T follicular helper cell (primary cell): ENCODE measurements at regions not wholly inside any gene's neighbourhood (a gene's known extent, or its start where the extent isn't known, plus 50 kb on each side); places are given as distances from the start of the nearest gene placed in this dataset.
A peak's percentile ranks its signal among the peaks of the same experiment; 100 is the strongest.

Experiments used
- DNase-seq: peaks from one replicate; pipeline ENCODE4 v3.0.0-alpha.2; 2020; ENCODE audit warnings: low read depth

DNA sequence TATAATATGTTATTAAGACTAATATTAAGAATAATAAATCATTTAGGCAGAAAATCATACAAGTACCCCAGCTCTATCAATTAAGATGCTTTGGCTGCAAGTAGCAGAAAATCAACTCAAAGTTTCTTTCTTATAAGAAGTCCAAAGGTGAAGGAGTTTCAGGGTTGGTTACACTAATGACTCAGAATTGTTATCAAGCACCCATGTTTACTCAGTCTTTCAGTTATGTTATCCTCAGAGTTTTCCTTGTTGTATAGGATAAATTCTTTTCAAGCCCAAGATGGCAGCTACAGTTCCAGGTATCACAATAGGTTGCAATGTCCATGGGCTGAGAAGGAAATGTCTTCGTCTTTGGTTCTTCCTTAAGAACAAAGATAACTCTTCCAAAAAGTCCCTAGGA lies 163.6 kb downstream of the TNFSF18 start:
- DNase-seq, result no peak

DNA sequence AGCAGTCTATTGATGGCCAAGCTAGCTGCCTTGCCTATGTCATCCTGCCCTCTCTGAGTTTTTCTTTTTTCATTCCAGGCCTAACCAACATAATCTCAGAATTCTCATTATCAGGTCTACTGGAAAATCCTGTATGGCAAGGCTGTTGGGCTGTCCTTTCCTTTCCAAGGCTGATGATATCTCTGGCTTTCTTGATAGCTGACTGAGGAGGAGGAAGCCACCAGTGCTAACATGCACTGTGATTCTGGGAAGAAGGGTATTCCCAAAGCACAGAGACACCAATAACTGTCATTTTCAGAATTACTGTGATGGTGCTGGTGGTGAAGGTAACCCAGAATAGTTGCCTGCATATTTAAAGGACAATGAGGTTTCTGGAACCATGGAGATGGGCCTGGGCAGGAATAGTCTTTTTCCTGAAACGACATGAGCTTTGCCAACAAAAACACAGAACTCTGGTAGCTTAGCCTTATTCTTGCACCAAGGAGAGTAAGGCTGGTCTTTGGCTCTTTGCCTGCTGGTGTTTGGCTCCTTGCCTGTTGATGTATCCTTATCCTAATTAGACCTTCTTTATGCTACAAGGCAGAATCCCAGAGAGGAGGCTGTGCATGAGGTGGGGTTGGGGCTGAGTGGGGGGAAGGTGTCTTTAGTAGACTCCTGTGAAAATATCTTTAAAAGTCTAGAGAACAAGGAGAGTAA lies 157.4 kb downstream of the TNFSF18 start:
- no peak for DNase-seq

DNA sequence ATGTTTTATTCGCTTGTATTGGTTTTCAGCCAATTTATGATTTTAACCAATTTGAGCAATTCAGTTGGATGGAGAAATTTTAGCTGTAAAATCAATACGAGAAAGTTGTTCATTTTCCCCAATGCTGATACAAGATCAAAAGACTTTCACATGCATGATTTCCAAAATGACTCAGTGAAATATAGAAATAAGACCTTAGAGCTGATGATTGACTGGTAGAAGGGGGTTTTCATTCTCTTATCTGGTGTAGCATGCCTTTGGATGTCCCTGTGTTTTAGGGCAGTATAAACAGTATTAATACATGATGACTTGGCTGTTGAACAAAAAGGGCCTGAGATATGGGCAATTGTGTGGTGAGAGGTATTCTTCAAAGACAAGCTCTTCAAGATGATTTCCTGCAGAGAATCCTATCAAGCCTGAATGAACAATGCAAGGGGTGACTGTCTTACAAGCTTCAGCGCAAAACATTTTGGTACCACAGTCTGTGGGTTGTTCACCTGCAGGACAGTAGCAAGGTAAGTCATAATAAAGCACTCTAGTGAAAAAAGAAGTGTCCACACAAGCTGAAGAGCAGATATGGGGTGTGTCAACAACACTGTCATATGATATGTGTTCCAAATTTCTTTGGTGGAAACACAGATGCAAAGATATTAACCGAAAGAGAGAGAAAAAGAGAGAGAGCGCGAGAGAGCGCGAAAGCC lies 156.2 kb downstream of the TNFSF18 start:
- DNase-seq, result no peak

DNA sequence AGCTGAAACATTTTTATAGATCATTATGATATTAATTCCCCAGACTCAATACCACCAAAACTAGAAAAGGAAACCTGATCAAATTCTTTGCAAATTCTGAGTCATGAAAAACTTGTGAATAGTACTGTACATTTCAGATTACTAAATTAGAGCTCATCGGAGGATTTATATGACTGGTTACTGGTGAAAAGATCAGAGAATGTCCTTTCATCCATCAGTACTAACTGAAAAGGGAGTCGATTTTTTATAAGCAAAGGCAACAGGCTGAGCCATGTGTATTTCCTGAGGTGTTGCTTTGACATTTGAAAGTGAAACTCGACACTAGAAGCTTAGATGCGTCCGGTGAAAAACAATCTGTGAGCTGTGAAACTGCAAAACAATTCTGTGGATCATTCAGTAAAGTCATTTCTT lies 155.7 kb downstream of the TNFSF18 start:
- DNase-seq, result no peak

DNA sequence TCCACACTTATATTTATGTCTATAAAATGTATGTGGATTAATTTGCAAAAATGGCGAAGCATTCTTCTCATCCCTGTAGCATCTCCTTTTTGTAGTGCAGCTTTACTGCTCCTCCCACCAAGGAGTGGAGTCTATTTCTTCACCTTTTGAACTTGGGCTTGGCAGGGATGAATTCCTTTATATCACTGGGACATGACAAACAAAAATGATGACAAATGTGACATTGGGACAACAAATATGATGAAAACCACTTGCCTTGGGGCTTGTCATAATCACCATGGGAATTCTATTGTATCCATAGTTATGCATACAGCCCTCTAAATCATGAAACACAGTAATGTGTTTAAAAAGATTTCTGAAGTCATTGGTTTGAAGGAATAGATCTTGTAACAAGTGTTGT lies 155.0 kb downstream of the TNFSF18 start:
- DNase-seq, result no peak

DNA sequence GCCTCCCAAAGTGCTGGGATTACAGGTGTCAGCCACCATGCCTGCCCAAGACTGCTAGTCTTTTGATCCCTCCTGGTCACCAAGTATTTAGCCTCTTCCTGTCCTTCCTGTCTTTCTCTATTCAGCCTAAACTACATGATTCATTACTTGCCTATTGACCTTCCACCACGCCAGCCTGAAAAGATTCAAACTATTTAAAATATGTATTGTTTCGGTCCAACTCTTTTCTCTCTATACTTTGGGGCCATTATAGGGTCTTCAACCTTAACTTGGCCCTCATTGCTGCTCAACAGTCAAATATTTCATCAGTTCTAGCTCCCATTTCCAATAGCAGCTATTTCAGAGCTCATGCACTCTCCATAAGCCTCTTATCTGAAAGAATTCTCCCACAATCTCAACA lies 153.0 kb downstream of the TNFSF18 start:
- DNase-seq, result no peak

DNA sequence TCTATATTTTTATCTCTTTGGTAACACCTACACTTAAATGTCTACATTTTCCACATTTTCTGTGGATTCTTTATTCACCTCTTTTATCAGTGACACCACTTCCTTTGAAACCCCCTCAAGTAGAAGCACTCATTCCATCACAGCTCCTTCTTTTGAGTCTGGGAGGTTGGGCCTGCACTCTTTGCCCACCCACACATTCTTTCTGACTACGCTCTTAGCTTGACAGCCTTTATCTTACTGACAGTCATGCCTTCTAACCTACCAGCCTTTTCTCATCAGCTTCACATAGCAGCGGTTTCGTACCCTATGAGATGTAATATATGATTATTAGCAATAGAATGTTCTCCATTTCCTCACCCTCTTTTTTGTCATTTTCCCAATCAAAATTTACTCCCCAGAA lies 151.9 kb downstream of the TNFSF18 start:
- DNase-seq, result no peak

DNA sequence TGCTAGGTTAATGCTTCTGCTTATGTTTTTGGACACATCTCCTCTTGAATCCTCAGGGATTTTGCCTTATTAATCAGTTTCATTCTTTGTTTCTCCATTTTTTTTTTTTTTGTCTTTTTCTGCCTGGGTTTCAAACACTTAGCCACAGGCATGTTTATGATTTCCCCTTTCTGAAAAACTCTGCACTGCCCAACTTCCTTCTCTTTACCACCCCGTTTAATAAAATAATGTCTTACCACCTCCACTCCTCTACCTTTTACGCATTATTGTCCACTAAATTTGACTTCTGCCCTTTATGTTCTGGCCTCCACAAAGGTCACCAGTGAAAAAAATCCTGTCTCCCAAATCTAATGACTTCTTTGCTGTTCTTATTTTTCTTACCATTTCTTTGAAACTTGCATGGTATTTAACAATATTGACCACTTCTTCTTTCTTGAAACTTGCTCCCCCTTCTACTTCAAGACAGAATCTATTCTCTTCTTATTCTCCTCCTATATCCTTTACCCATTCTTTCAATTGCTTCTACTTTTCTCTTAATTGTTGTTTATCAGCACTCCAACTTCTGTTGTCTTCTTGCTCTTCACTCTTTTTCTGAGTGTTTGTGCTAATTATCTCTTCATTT lies 150.3 kb downstream of the TNFSF18 start:
- DNase-seq, result no peak

DNA sequence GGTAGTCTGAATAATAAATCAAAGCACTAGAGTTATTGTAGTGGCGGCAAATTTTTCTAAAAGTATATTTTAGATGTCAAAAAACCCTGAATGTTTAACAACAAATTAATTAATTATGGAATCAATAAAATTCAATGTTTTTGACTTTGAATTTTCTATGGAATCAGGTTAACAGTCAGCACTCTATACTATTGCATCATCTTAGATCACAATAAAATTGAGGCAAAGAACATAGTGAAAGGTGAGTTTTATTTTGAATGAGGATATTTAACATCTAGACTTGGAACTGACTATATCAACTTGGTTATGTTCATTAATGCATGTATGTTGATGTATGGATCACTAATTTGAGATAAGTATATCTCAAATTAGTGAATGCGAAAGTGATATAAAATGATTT lies 148.5 kb downstream of the TNFSF18 start:
- DNase-seq, result no peak

DNA sequence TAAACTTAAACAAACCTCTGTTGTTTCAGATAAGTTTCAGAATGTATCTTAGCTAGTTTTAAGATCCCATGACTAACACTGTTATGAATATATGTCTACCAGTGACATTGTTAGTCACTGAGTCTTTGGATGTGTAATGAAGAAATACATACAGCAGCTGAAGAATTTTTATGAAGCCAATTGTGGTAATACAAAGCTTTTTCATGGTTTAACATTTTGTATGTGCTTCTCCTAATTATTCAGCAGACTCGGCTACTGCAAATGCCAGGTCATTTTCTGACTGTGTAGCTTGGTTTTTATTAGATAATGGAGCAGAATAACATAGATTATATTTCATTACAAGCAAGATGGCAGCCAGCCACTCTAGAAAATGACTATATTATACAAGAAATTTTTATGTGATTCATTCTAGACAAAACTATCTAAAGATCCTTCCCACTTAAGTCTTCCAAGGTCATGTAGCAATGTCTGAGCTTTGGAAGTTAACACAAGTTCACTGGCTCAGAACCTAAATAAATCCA lies 147.8 kb downstream of the TNFSF18 start:
- DNase-seq, result no peak

DNA sequence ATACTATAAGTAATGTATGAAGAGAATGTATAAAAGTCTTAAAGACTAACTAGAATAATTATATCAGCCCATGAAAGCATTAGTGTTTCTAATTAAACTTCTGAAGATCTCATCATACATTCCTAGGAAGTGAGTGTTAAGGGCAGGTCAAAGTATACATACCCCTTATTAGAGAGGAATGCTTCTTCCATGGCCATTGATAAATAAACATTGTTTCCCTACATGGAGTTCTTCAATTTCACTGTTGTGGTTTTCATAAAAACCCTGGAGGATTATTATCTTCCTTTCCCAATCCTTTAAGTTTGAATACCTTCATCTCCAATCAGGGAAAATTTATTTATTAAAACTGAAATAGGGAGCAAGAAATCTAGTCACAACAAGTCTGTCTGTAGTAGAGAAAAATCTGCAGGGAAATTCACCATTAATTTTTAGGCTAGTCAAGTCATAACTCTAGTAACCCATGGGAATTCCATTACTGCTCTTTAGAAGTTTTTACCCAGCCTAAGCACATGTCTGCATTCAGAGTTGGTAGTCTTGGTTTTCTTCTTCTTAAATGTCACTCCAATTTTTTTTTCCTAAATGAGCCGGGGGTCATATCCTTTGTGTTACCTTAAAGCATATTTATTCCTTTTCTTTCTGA lies 147.0 kb downstream of the TNFSF18 start:
- DNase-seq, result no peak

DNA sequence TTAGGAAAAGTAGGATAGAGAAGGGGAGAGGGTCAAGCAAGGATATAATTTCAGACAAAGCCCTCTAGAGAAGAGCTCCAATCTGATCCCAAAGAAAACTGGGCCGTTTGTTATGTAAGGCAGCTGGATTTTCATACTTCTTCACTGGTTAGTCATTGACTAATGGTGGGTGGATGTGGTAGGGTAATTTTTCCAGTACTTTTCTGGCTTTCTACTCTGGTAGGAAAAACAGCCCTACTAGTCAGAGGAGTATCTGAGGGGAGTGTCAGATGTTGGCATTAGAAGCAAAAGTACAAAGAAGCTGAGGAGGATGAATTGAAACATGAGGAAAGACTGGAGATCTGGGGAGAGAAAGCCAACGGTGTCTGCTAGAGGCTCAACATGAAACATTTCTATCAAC lies 145.3 kb downstream of the TNFSF18 start:
- no peak for DNase-seq

DNA sequence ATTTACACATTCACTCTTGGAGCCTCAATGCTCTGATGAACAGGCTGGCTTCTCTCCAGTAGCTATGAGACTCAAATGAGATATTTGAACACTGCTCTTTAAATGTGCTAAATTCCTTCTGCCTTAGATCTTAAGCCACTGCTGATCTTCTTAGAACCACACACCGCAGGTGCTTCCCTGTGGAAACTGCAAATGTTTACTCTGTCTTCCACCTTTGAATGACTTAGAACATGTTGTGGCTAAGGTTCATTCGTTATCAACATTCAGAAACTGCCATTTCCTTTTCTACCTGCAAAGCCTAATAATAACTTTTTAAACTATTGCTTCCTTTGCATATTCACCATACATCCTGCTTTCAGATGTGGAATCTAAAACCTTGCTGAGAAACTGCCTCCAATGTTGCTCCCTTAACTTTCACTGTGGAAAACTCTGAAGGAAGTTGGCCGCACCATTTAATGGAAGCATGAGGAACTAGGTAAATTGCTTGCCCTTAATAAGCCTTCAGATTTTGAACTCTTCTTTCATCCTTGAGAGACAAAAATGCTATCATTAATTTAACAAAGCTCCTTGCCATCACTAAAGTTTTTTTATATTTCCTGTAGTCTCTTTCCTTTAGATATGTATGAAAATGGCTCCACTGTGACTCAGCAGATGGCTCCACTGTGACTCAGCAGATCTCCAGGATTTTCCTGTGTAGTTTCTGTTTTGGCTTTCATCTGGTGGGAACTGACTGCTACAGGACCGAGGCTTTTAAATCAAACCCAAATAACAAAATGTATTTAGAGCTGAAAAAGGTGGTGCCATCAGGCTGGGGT lies 143.8 kb downstream of the TNFSF18 start:
- DNase-seq, result peak; percentile 10

DNA sequence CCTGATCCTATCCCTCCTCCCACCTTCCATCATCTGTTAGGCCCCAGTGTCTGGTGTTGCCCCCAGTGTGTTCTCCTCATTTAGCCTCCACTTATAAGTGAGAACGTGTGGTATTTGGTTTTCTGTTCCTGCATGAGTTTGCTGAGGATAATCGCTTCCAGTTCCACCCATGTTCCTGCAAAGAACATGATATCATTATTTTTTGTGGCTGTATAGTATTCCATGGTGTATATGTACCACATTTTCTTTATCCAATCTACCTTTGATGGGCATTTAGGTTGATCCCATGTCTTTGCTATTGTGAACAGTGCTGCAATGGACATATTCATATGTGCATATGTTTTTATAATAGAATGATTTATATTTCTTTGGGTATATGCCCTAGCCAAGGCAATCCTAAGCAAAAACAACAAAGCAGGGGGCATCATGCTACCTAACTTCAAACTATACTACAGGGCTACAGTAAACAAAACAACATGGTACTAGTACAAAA lies 142.9 kb downstream of the TNFSF18 start:
- no peak for DNase-seq

DNA sequence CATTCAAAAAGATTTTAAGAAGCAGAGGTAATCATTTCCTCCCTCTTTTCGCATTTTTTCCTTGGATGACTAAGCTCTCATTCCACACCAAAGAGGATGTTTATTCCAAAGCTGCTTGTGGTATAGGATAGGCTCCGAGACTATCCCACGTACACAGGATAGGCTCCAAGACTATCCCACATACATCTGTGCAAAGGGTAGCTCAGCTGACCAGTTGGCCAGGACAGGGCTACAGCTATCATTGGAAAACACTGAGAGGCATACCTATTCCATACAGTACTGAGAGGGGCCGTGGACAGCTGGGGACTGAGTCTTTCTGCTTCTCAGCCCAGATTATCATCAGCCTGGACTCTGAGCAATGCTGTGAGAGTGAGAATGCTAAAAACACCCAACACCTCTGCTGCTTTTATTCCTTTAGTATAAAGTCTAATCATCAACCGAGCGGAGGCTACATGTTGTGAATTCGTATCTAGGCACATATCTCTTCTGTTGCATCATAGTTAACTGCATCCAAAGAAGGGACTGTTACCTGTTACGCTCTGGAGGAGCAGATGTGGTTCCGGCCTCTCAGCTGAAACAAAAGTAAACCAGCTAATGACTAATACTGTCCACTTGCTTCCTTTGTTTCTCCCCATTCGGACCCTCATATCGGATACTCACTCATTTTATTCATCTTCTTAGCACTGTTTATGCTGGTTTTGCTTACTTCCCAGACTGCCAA lies 141.0 kb downstream of the TNFSF18 start:
- DNase-seq, result no peak

DNA sequence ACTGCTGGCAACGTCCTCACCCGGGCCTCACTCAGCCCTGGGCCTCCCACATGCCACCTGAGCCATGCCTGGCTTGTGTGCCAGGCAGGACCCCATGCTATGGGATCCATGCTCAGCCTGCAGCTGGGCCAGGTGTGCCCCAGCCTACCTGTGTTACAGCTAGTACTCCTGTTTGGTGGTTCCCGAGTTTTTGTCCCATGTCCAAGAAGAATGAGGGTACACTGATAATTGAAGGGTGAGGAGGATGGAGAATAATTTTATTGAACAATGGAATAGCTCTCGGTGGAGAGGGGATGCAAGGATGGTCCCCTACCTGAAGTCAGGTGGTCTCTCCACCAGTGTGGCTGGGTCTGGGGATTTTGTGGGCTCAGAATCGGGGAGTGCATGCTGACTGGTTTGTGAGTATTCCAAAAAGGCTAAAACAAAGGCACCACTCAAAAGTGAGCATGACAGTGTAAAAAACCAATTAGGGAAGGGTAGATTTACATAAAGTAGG lies 137.9 kb downstream of the TNFSF18 start:
- DNase-seq, result no peak

DNA sequence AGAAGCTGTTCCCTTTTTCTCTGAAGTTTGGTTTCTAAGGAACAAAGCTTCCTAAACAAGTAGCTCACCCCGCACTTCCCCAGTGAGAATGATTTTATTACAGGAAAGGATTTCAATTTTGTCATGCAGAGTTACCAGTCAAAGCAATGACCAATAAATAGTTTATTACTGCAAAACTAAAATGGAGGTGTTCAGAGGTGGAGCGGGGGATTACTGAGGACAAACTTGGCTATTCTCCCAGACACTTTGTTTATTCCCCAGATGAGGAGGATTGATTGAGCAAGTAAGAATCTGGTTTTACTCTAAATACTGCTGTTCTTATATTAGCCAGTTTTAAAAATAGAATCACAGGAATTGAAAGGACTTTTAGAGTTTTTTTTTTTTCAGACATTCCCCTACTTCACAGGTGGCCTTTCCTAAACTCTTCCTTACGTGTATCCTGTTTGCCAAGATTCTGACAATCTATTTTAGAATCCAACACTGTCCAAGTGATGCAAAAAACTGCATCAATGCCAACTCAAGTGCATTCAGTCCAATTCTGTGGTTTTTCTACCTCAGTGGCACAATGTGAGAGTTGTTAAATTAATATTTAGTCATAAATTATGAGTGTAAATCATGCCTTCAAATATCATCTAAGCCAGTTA lies 136.1 kb downstream of the TNFSF18 start:
- no peak for DNase-seq

DNA sequence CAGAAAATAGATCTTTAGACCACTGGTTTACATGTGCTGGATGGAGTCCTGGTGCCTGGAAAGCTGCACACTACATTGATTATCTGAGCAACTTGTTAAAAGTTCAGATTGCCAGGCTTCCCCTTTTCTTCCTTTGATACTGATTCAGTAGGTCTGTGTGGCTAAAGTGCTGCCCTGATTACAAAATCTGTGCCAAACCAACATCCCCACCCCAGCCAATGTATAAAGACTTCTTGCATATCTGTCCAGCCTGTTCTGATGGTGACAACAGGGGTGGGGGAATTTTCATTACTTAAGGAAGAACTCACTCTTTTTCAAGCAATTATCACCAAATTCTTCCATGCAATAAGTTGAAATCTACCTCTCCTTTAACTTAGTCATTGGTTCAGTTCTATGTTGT lies 135.5 kb downstream of the TNFSF18 start:
- DNase-seq, result no peak

DNA sequence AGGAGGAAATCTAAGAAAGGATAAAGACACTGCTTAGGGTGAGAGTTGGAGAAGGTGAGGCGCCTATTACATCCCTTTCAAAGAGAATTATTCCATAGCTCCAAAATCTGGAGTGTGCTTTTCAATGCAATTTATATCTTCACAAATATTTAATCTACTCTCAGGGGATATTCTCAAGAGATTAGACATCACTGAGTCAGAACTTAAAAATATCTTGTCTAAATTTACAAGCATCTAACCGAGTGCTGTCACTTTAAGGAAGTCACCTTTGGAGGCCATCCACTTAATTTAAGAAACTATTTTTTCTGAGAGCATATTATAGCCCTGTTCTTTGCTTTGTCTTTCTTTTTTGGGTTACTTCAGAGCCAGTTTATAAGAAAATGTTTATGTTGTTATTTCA lies 134.6 kb downstream of the TNFSF18 start:
- DNase-seq, result no peak

DNA sequence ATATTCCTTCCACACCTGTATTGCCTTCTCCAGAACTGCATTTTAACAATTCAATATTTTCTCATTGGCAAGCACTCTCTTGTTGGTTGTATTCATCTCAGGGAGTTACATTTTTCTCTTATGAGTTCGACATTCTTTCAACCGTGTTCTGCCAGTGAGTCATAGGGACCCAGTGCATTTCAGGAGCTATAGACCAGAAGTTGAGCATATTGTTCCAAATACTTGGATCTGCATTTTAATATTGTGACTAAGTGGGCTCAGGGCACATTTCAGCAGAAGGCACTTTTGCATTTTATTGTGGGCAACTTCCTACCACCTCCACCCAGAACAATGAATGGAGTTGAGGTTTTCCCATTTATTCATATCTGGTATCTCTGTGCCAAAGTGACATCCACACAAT lies 132.8 kb downstream of the TNFSF18 start:
- DNase-seq, result no peak
